H9 (cell line): ENCODE measurements at regions not wholly inside any gene's neighbourhood (a gene's known extent, or its start where the extent isn't known, plus 50 kb on each side); places are given as distances from the start of the nearest gene placed in this dataset.

Experiments used
- DNase-seq: peaks from one replicate; pipeline ENCODE4 v3.0.0-alpha.2; 2017
- H2AFZ ChIP-seq: one replicate; pipeline ENCODE4 v1.6.1; 2013; ENCODE audit warnings: mild to moderate bottlenecking, low read length, control low read depth, moderate library complexity
- H2AK5ac ChIP-seq: 2 replicates; pipeline ENCODE4 v1.6.1; 2013; ENCODE audit warnings: low read length, control low read depth, mixed read lengths; ENCODE audit not compliant: insufficient read length
- H2BK120ac ChIP-seq: one replicate; pipeline ENCODE4 v1.6.1; 2013; ENCODE audit warnings: low read depth, mild to moderate bottlenecking, low read length, control low read depth, inconsistent platforms; ENCODE audit not compliant: poor library complexity, severe bottlenecking
- H2BK12ac ChIP-seq: 2 replicates; pipeline ENCODE4 v1.6.1; 2013; ENCODE audit warnings: low read length, control low read depth, mixed read lengths, low read depth; ENCODE audit not compliant: insufficient read length
- H2BK15ac ChIP-seq: 2 replicates; pipeline ENCODE4 v1.6.1; 2013; ENCODE audit warnings: low read depth, low read length, control low read depth
- H2BK20ac ChIP-seq: one replicate; pipeline ENCODE4 v1.6.1; 2013; ENCODE audit warnings: low read depth, mild to moderate bottlenecking, low read length, control low read depth, inconsistent platforms; ENCODE audit not compliant: poor library complexity, severe bottlenecking
- H2BK5ac ChIP-seq: 2 replicates; pipeline ENCODE4 v1.6.1; 2013; ENCODE audit warnings: low read length, control low read depth, mixed read lengths; ENCODE audit not compliant: insufficient read length
- H3K14ac ChIP-seq: 2 replicates; pipeline ENCODE4 v1.6.1; 2013; ENCODE audit warnings: low read length, control low read depth; ENCODE audit not compliant: insufficient read depth
- H3K18ac ChIP-seq: 2 replicates; pipeline ENCODE4 v1.6.1; 2013; ENCODE audit warnings: low read depth, mild to moderate bottlenecking, mixed read lengths, low read length, control low read depth; ENCODE audit not compliant: insufficient read length
- H3K23ac ChIP-seq: 2 replicates; pipeline ENCODE4 v1.6.1; 2013; ENCODE audit warnings: low read length, control low read depth, mixed read lengths, low read depth; ENCODE audit not compliant: insufficient read length
- H3K23me2 ChIP-seq: 2 replicates; pipeline ENCODE4 v1.6.1; 2013; ENCODE audit warnings: low read depth, mild to moderate bottlenecking, mixed read lengths, low read length, control low read depth; ENCODE audit not compliant: insufficient read length, poor library complexity, severe bottlenecking
- H3K27ac ChIP-seq: 2 replicates; pipeline ENCODE4 v1.5.1; 2013; ENCODE audit warnings: low read length, control low read depth, mixed read lengths, low read depth; ENCODE audit not compliant: insufficient read length
- H3K27me3 ChIP-seq: 2 replicates; pipeline ENCODE4 v1.6.1; 2013; ENCODE audit warnings: low read length, control low read depth, inconsistent platforms; ENCODE audit not compliant: insufficient read depth
- H3K4ac ChIP-seq: 2 replicates; pipeline ENCODE4 v1.6.1; 2013; ENCODE audit warnings: low read depth, mild to moderate bottlenecking, control low read depth, inconsistent platforms, low read length, moderate library complexity
- H3K4me1 ChIP-seq: 2 replicates; pipeline ENCODE4 v1.6.1; 2013; ENCODE audit warnings: low read length, control low read depth, inconsistent platforms; ENCODE audit not compliant: insufficient read depth
- H3K4me2 ChIP-seq: 2 replicates; pipeline ENCODE4 v1.6.1; 2013; ENCODE audit warnings: low read length, control low read depth, mixed read lengths; ENCODE audit not compliant: insufficient read length, insufficient read depth
- H3K56ac ChIP-seq: 2 replicates; pipeline ENCODE4 v1.6.1; 2013; ENCODE audit warnings: low read depth, mild to moderate bottlenecking, mixed read lengths, low read length, control low read depth; ENCODE audit not compliant: insufficient read length
- H3K79me1 ChIP-seq: 2 replicates; pipeline ENCODE4 v1.6.1; 2013; ENCODE audit warnings: low read depth, mild to moderate bottlenecking, moderate library complexity, low read length, control low read depth, inconsistent platforms; ENCODE audit not compliant: insufficient read depth, poor library complexity, severe bottlenecking
- H3K79me2 ChIP-seq: 2 replicates; pipeline ENCODE4 v1.6.1; 2013; ENCODE audit warnings: low read length, control low read depth, inconsistent platforms; ENCODE audit not compliant: insufficient read depth
- H3K9ac ChIP-seq: 2 replicates; pipeline ENCODE4 v1.6.1; 2013; ENCODE audit warnings: low read length, control low read depth, mixed read lengths; ENCODE audit not compliant: insufficient read length; ENCODE audit errors: extremely low read depth
- H3K9me3 ChIP-seq: one replicate; pipeline ENCODE4 v1.6.1; 2013; ENCODE audit warnings: low read depth, low read length, inconsistent platforms; ENCODE audit not compliant: control insufficient read depth
- H3T11ph ChIP-seq: one replicate; pipeline ENCODE4 v1.6.1; 2013; ENCODE audit warnings: mild to moderate bottlenecking, low read length, control low read depth, inconsistent platforms
- H4K20me1 ChIP-seq: one replicate; pipeline ENCODE4 v1.6.1; 2013; ENCODE audit not compliant: control insufficient read depth, insufficient read length, insufficient read depth
- H4K5ac ChIP-seq: 2 replicates; pipeline ENCODE4 v1.6.1; 2013; ENCODE audit warnings: low read depth, mild to moderate bottlenecking, mixed read lengths, low read length, control low read depth; ENCODE audit not compliant: insufficient read length
- H4K8ac ChIP-seq: replicated peaks from 2 replicates; pipeline ENCODE4 v1.6.1; 2013; ENCODE audit warnings: low read length, control low read depth, mixed read lengths, low read depth; ENCODE audit not compliant: insufficient read length
- H4K91ac ChIP-seq: 2 replicates; pipeline ENCODE4 v1.6.1; 2013; ENCODE audit warnings: low read depth, mild to moderate bottlenecking, moderate library complexity, mixed read lengths, low read length, control low read depth; ENCODE audit not compliant: insufficient read length
- H3K27ac Mint-ChIP-seq, 3 experiments: 2 replicates in 2 of 3; 3 replicates in 1 of 3; pipeline ENCODE4 v1.8.0; 2020 to 2021; ENCODE audit warnings: mixed read lengths in 3 of 3, mild to moderate bottlenecking in 1 of 3, moderate library complexity in 1 of 3
- H3K27me3 Mint-ChIP-seq: 2 replicates; pipeline ENCODE4 v1.8.0; 2021; ENCODE audit warnings: low read depth, mild to moderate bottlenecking, moderate library complexity, mixed read lengths
- H3K36me3 Mint-ChIP-seq, 3 experiments: 2 replicates in 2 of 3; 3 replicates in 1 of 3; pipeline ENCODE4 v1.8.0; 2020 to 2021; ENCODE audit warnings: low read depth in 3 of 3, mixed read lengths in 3 of 3; ENCODE audit not compliant: insufficient read depth in 1 of 3
- H3K4me1 Mint-ChIP-seq, 2 experiments: 2 replicates each; pipeline ENCODE4 v1.8.0; 2020; ENCODE audit warnings: mixed read lengths in 2 of 2
- H3K4me3 Mint-ChIP-seq, 2 experiments: 2 replicates in 1 of 2; 3 replicates in 1 of 2; pipeline ENCODE4 v1.8.0; 2020 to 2021; ENCODE audit warnings: mild to moderate bottlenecking in 2 of 2, mixed read lengths in 2 of 2, moderate library complexity in 1 of 2
- H3K9me3 Mint-ChIP-seq, 2 experiments: 2 replicates in 1 of 2; 3 replicates in 1 of 2; pipeline ENCODE4 v1.8.0; 2020; ENCODE audit warnings: mild to moderate bottlenecking in 2 of 2, mixed read lengths in 2 of 2, moderate library complexity in 1 of 2
- CTCF ChIP-seq: fragments of 200-600 bp; sonication (generic); conservative IDR thresholded peaks from 3 replicates; pipeline ENCODE4 v1.8.0; 2021; ENCODE audit warnings: antibody characterized with exemption, mild to moderate bottlenecking
- WGBS: extraction: QIAGEN DNeasy Blood & Tissue Kit; methylation state at CpG from one replicate; pipeline ENCODE4 v1.1.7; 2013; ENCODE audit warnings: missing lambda C conversion rate, low lambda C conversion rate, mixed read lengths; ENCODE audit not compliant: insufficient read length; ENCODE audit errors: extremely low coverage; 5-methylcytosine and 5-hydroxymethylcytosine counted together

GRCh38 chrX:40171513-40172400 lies 74.0 kb upstream of the BCOR start:
- Histone ChIP-seq H3K79me2 (no peaks in the 10 kb centered on the region), H3K14ac (peak overlapping the region; percentile 80), H3K18ac (peak overlapping the region; percentile 59), H2BK120ac (no peak overlapping the region), H3K27me3 (peaks cover 28% of the 10 kb centered on the region; the same call in 1 of the 2 replicates), H2BK12ac (peak overlapping the region; percentile 58), H2AFZ (no peak overlapping the region), H3K23ac (no peak overlapping the region), H4K5ac (no peak overlapping the region), H3K9me3 (no peaks in the 10 kb centered on the region), H2AK5ac (no peak overlapping the region), H3K9ac (peak overlapping the region; percentile 59), H3K23me2 (peaks cover 47% of the 10 kb centered on the region), H2BK20ac (no peak overlapping the region), H2BK15ac (no peak overlapping the region; the same call in 1 of the 2 replicates), H3K4me2 (peak overlapping the region; percentile 94), H3K79me1 (no peaks in the 10 kb centered on the region), H4K8ac (no peak overlapping the region), H2BK5ac (no peak overlapping the region), H4K91ac (peak overlapping the region; percentile 72), H3K4me1 (peaks cover 5% of the 10 kb centered on the region; the same call in 1 of the 2 replicates), H3T11ph (no peak overlapping the region), H3K27ac (no peak overlapping the region), H3K56ac (no peak overlapping the region), H4K20me1 (no peaks in the 10 kb centered on the region), H3K4ac (peak overlapping the region; percentile 72; the same call in 1 of the 2 replicates)
- no peak for TF ChIP-seq CTCF
- peaks cover 4 to 6% (median 4%) of the 10 kb centered on the region in 3 experiments; a peak in 5 of 7 replicates for H3K36me3 Mint-ChIP-seq
- peak overlapping the region; percentile 67 to 78 for H3K4me3 Mint-ChIP-seq
- H3K27ac Mint-ChIP-seq = peak overlapping the region in 1 of 3 experiments; percentile 92; a peak in 1 of 7 replicates
- peak; percentile 36 for DNase-seq
- H3K27me3 Mint-ChIP-seq = peaks cover 51% of the 10 kb centered on the region
- peaks cover 37 to 50% of the 10 kb centered on the region in 2 experiments for H3K4me1 Mint-ChIP-seq
- H3K9me3 Mint-ChIP-seq = peaks cover 49 to 57% of the 10 kb centered on the region in 2 experiments
- no CpG with 5 or more reads among the region's 73 CpGs for WGBS
